ENCODE measurements at regions not wholly inside any gene's neighbourhood (a gene's known extent, or its start where the extent isn't known, plus 50 kb on each side); places are given as distances from the start of the nearest gene placed in this dataset.

DNA sequence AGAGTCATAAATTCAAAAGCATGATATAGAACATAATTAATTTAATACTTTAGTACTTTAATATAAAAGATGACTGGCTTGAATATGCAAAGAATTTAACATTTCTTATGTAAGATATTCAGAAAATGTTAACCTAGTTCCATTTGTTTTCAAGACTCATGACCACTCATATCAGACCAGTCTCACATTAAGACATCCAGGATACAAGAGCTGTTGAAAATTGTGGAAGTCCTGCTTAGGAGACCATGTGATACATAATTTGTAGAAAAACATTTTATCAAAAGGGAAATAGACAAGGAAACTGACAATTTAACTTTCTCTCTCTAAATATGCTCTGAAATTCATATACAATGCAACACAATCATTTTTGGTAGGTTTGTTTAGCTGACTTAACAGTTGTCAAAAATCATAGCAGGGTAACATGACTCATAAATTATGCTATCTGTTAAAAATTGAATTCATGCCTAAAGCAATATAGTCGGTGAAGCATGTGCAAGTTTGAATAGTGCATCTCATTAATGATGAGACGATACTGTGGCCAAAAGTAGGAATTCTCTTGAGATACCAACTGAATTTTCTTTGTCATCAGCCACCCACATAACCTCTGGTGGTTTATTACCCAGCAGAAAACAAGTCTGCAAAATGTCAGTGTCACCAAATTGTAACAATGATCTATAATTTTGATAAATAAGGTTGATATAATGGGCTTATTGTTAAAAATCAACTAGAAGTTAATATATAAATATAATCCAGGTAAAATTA, 211.4 kb downstream of the GASK1B start:
- DNase-seq: no peak

DNA sequence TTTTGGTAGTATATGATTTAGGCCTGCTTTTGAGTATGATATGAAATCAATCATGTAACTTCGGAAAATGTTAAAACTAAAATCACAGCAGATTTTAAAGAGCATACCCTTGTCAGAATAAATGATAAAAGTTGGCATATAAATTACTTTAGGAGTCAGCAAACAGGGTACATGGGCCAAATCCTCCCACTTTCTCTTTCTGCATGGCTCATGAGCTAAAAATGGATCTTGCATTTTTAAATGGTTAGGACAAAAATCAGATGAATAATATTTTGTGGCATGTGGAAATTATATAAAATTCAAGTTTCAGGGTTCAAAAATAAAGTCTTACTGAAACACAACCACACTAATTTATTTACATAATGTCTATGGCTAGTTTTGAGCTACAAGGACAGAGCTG, 214.9 kb downstream of the GASK1B start:
- no peak for DNase-seq

DNA sequence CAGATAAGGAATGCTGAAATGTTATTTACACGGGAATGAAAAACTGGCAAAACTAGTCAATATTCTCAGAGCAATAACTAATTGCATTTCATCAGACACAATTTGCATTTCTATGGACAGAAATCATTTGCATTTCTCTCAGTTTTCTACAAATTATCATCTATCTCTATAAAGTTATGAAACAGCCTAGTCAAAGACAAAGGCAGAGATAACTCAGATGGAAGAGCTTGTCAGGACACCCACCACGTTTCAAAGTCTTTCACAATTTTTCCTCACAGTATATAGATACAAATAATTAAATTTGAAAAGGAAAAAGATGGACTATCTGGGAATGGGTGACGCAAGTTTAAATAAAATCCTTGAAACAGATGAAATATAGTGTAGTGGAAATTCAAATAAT, 230.8 kb downstream of the GASK1B start:
- DNase-seq: no peak

DNA sequence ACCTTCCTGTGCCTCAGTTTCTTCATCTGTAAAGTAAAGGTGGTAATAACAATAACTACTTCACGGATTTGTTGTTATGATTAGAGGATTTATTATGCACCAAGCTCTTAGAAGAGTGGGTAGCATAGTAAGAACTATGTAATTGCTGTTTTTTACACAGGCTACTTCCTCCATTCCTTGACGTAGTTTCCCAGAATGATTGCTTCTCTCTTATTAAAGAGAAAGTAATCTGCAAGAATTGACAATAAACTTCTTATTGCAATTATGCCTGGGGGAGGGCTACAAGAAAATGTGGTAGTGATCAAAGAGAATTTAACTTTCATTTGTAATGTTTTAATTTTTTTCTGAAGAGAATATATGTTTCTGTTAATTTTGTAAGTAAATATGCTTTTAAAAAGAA, 238.7 kb downstream of the GASK1B start:
- DNase-seq: no peak

DNA sequence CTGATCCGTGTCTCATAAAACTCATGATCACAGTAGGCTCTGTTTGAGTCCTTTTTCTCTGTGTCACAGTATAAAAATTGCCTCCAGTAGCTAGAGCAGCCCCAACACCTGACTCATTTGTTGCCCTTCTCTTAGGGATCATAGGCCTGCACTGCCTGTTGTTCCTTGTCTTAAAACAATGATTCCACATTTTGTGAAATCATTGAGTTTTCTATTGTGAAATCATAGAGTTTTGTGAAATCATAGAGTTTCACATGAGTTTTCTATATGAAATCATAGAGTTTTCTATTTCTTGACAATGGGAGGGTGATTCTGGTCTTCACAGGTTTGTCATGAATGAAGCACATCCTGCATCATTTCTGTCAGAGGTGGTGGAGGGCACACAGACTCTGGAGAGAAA, 239.9 kb downstream of the GASK1B start:
- DNase-seq: no peak

DNA sequence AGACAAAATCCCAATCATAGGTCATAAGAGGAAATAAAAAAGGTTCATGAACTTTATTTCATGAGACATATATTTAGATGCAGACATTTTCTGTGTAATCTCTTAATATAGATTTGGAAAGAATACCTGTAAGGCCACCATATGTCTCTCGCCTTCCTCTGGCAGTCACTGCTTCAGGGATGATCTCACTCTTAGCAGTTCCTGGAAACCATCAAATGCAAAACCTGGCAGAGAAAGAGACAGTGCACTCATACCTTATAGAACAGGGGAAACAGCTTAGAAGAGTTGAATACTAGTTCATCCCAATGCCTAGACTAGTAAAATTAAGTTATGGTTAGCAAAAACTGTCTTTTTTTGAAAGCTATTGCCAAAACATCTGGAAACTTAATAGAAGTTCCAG, 243.3 kb downstream of the GASK1B start:
- no peak for DNase-seq

DNA sequence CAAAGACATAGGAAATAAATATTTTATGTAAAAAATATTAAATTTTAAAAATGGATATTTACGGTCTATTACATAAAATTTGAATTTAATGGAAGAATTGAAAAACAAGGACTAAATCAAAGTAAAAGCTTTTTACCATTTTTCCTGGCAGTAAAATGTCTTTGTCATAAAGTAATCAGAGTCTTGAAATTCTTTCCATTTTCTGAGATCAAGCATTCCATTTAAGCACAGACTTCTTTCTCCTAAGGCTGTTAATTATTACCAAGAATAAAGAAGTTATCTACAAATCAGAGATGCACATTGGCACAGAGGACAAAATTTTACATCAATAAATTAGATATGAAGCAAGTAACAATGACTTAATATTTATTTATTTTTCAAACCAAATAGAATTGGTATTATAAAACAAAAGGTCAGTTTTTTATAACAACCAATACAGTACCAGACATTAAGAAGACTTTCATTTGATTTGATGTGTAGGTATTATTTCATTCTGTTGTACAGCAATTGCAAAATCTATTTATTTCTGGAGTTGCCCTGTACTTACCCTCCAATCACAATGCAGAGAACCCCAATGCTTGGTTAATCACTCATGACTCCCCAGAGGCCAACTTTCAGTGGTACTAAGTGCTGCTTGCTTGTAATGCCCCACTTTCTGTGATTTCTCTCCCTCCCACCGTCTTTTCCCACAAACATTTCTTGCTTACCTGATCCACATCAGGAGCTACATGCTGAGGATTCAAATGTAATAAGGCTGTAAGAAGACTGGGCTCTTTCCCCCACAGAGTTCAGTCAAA, 254.6 kb downstream of the GASK1B start:
- DNase-seq: no peak

DNA sequence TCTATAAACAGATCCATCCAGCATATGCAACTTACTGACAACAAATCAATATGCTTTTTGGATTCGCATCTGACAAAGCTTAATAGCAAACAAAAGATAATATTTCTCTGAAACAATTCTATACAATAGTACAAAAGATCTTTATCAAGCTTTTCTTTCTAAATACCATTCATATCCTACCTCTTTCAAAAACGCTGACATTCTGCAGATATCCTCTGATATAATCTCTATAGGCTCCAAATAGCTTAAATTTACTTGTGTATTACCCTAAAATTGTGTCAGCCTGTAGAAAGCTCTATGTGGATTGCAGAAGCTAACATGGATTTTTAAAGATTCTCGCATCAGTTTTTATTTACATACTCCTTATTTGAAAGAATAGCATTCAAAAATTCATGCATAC, 260.6 kb downstream of the GASK1B start:
- DNase-seq: no peak

DNA sequence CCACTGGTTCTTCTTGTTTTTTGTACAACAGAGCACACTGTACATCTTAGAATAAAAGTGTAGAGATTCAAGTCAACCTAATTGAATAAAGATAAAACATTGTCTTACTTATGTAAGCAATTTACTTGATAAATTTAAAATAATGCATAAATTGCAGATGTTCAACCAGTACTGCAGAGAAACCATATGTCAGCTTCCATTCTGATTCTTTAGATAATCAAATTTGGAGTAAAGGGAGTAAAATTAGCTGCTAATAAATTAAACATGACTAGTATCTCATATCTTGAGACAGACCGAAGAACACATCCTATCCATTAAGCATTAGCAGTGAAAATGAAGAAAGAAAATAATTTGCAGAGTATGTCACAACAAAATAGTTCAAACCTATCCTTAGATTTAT, 261.2 kb downstream of the GASK1B start:
- no peak for DNase-seq

DNA sequence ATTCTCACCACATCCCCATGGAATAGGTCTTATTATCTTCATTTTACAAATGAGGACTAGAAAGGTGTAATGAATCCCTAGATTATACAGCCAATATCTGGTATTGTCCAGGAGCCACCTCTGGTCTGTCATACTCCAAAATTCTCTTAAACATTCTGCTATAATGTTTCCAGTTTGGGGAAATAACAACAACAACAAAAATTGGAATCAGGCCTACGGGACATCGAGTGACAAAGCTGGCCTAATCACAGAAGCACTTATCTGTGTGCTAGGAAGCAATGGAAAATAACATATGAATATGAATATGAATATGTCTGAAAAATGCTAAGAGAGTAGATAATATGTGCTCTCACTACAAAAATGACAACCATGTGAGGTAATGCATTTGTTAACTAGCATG, 264.1 kb downstream of the GASK1B start:
- DNase-seq: no peak

DNA sequence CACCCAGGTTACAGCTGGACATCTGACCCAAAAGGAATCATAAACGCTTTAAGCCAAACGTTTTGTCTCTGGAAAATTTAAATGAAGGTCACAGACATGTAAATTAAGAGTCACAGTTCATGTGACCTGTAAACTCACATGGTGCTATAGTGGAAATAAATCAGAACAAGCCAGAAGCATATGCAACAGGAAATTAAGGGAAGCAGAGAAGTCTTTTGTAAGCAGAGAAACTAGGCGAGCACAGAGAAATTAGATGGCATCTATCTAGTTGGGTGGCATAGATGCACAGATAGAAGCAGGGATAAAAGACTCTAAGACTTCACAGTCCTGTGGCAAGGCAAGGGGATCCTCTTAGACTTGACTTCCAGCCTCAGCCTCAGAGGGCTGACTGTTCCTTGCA, 264.8 kb downstream of the GASK1B start:
- DNase-seq: no peak

DNA sequence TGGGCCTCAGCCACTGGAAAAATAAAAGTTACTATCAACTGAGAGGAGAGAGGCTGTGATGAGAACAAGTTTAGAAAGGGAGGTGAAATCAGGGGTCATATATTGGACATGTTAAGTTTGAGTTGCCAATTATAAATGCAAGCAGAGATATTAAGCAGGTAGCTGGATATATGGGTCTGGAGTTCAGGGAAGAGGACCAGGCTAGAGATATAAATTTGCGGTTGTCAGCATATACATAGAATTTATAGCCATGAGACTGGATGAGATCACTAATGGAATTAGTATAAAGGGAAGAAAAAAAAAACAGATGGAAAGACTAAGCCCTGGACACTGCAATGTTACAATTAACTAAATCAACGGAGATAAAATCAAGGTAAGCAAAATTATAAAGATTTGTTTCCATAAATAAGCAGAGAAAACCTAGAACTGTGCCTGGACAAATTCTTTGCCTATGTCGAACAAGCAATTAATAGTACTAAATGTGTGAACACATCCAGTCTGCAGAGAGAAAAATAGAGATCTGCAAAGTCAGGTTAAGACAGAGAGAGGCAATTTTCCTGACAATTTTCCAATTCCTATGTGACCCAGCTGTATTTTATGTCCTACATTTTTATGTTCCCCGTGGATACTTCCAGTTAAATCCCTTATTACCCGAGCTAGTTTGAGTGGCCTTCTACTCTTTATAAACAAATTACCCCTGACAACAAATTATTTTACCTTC, 265.4 kb downstream of the GASK1B start:
- DNase-seq: no peak

DNA sequence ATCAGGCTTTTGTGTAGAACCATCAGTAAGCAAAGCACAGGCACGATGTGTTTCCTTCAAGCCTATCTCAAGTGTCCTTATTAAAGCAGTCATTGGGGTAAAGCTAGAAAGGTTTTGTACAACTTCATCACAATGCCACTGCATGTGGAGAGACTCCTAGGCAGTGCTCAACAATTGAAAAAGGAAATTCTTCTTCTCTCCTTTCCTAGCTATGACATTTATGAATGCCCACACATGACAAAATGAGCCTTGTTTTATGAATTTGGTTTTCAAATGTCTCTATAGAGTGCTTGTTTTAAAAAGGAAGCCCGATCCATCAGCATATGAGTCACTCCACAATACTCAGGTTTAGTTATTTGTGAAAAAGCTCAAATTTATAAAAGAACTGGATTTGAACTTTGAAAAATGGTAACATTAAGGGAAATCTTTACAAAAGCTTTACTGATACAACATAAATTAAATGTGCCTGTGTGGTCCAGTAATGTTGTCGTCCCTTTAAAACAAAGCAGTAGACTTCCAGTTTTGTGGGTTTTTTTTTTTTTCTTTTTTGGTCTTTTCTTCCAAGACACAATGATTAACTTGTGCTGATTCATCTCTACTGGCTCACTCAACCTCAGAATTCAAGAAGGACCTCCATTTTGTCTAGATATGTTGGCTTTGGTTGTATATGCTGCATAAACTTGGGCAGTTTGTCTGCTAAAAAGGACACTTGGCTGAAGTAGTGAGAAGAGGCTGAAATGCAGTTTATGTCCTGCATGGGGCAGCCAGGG, 273.8 kb downstream of the GASK1B start:
- DNase-seq: no peak

DNA sequence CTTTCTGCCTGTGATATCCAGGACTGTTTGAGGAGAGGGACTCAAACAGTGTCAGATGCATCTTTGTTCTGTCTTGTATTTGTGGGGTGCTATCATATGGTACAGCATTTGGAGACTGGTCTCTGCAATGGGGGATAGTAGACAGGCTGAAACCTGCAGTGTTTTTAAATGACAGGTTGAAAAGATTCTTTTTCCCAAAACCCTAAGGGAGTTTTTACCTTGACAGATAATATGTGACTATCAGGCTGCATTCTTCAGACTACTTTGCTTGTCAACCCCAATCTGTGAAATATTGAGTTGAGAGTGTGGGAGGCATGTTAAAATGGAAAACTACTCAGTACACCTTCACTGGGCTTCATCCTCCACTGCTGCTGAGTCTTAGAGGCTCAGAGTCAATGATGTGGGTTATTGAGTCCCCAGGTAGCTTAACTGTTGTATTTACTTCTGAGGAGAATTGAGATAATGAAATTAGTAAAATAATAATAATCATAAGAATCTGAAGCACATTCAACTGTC, 274.9 kb downstream of the GASK1B start:
- DNase-seq: no peak

DNA sequence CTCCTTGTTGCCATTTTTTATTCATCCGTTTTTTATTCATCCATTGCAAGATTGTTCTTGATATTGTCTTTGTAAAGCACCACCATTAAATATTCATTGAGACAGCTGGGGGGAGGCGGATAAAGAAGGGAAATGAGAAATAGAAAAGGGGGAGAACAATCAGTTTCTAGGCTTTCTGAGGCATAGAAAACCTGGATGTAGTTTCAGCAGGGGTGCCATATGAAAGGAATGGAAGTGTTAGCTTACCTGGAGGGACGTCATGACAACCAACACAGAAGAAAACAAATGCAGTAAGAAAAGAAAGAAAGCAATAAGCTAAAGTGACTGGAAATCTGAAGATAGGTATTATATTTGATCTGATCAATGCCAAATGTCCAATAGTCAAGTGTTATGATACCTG, 276.1 kb downstream of the GASK1B start:
- no peak for DNase-seq

DNA sequence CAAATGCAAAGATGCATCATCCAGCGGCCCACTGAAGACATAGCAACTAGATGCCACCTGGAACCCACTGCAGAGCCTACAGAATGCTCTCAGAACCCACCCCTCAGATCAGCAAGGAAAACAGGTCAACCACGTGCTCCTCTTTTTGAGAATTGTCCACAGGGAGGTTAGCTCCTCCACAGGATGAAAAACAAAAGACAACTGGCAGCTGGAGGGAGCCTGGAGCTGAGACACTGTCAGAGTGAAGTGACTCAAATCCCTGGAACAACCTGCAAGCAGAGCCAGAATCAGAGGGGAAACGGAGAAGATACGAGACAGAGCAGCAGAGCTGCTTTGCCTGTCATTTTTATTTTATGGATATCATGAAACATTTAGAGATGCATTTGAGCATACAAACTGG, 277.6 kb downstream of the GASK1B start:
- DNase-seq: no peak

DNA sequence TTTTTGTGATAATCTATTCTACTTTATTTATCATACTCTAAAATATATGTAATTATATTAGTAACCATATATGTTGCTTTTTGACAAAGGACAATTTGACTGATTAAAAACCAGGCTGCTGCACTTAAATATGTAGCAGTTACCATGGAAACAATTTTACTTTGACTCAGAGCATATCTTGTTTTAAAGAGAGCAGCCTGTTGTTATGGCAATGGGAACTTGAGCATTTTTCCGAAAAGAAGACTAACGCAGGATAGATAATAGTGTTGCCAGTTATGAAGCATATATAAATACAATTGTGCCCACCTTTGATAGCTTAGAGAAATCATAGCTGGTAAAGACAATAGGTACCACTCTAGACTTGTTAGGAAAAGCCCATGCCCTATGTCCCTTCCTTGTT, 283.0 kb downstream of the GASK1B start:
- DNase-seq: no peak

DNA sequence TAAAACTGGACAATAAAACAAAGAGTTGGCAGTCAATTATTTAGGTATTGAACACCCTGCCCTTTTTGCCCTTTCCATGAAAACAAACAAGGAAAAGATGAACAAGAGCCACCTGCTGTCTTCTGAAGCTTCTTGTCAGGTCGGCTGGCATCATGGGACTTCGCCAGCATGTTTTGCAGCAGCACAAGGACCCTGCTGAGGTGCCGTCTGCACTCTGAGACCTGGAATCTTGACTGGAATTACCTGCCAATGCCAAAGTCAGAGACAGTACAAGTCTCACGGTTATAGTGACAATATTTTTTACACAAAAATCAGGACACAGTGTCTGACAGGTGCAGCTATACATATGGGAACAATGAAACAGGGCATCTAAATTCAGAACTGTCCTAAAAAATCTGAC, 284.5 kb downstream of the GASK1B start:
- DNase-seq: no peak

DNA sequence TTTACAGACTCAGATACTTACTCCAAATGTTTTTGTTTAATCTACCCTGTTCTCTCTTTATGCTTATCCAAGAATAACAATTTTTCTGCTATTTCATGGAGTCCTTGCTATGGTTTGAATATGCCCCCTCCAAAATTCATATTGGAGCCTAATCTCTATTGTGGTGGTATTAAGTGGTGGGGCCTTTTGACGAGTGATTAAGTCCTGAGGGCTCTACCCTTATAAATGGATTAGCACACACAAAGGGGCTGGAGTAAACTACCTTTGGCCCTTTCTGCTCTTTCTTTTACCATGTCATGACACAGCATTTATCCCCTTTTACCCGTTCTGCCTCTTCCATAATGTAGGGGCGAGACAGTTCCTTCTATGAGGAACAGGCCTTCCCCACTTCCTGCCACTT, 285.5 kb downstream of the GASK1B start:
- DNase-seq: no peak

DNA sequence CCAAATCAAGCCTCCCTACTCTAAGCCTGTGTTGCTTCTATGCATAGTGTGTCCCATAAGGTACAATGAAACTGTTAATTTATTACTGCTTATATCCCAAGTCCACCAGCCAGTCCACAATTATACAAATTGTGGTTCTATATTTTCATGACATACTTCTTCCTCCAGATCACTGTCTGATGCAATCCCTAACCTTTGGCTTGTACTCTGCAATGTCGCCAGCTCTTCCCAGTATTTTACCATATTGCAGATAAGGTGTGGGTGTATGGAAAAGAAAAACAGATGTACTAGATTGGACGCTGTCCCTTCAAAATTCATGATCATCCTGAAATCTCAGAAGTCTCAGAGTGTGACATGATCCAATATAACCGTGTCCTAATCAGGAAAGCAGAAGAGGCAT, 286.2 kb downstream of the GASK1B start:
- no peak for DNase-seq

DNA sequence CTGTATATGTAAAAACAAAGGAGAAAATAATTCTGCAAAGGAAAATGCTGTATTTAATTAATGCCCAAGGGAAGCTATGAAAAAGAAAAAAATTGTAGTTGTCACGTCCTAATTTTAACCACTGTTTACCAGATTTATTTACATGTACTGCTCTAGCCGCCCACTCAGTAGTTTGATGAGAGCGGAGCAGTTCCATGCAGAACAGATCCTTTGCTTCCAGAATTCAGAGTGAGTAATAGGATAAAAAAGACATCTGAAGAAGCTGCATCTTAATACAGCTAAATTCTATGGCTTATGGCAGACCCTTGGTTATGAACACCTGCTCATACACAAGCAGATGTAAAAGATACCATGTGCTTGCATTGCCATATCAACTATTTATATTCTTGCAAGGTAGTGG, 287.0 kb downstream of the GASK1B start:
- no peak for DNase-seq

DNA sequence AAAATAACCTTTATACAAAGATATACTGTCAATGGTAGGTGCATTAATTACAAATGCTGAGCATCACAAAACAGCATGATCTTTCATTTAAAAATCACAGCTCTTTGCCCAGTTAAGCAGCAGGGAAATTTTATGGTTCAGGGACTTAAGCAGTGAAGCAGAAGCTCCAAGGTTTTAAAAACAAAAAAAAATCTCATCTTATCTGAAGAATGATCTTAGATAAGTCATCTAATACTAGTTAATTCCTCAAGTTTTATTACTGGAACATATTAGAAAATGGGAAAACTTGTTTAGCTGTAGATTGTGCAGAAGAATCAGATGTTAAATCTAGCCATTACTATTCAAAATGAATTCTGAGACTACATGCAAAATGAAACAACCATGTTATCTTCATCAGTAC, 289.9 kb downstream of the GASK1B start:
- no peak for DNase-seq

DNA sequence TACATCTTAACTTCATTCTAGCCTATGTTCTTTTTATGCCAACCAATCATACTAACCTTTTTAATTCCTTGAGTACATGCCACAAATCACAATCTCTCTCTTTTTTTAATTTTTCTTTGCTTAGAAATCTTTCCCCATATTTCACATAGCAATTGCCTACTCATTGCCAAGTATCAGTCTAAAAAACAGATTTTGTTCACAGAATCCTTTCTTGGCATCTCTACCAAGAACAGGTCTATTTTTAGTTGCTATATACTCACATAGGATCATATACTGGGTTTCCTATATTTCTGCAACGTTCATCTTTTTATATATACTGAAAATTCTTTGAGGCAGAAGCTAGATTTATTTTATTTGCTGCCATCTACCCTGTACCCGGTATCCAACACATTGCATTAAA, 292.1 kb downstream of the GASK1B start:
- no peak for DNase-seq
